NT2/D1 (cell line): ENCODE measurements at regions not wholly inside any gene's neighbourhood (a gene's known extent, or its start where the extent isn't known, plus 50 kb on each side); places are given as distances from the start of the nearest gene placed in this dataset.

Source experiments
- SUZ12 ChIP-seq: IDR thresholded peaks from 2 replicates; pipeline ENCODE4 v1.6.1; 2011; ENCODE audit not compliant: insufficient read length, insufficient read depth; ENCODE audit errors: extremely low read depth
- YY1 ChIP-seq: IDR thresholded peaks from 2 replicates; pipeline ENCODE4 v1.6.1; 2011; ENCODE audit not compliant: insufficient read length, insufficient read depth

DNA sequence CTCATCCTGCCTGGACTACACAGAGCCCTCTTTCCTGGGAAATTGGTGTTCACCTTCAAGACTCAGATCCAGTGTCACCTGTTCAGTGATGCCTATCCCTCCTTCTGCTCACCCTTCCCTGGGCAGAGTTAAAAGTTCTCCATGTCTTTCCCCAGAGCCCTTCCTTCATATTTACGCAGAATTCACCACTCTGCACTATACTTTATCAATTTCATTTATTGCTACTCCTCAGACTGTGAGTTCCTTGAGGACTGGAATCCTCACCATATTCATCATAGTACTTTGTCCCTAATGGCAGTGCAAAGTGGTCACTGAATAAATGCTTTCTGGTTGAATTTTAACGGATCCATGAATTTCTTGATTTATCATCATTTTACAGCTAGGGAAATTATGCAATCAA is 300.0 kb downstream of the CHRM3 start:
- no peak for TF ChIP-seq YY1
- TF ChIP-seq SUZ12, result no peak
